ENCODE measurements at regions not wholly inside any gene's neighbourhood (a gene's known extent, or its start where the extent isn't known, plus 50 kb on each side); places are given as distances from the start of the nearest gene placed in this dataset.

DNA sequence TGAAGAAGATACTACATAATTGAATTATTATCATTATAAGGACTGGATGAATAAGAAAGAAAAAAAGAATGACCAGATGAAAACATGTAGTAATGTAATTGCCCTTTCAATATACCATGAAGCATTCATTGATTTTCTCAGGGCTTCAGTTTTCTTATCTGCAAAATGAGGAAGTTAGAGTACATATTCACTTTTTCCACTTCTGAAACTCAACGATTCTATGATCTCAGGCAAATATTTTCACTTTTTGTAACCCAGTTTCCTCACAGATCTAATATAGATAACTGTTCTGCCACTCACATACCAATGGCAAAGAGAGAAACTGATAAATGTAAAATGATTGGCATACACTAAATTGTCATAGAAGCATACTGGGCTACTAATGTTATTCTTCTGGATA, 856.6 kb upstream of the KLHL1 start:
- TF ChIP-seq CTCF (IDR thresholded peaks at IDR 0.05) (no peak), POLR2A (IDR thresholded peaks at IDR 0.05) (no peak)
